ENCODE measurements at regions not wholly inside any gene's neighbourhood (a gene's known extent, or its start where the extent isn't known, plus 50 kb on each side); places are given as distances from the start of the nearest gene placed in this dataset.

DNA sequence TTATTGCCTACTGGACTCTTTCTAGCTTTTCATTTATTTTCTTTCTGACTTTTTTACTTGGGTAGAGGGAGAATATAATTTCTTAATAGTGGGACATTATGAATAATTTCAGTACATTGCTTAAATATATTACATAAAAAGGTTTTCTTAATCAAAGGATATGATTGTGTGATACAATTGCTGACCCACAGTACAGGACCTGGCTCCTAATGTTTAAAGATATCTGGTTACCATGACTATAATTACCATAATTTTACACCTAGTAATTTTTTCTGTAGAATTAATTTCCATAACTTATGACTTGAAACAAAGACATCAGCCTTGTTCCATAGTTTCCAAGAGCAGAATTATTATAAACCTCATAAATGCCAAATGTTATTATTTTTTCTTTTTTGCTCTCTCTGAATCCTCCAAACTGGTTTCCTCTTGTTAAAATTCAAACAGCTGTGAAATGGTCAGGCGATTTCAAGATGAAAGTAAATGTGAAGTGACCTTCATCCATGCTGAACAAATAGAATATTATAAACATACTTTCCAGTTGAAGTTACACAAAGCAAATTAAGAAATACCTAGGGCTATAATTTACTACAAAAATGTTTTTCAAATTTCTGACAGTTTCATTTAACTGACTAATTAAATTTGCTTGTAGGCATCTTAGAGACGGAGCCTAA, 301.2 kb upstream of the TYRP1 start:
- no peaks in the 10 kb centered on the region for H3K4me1 Mint-ChIP-seq (ENCODE audit: unreplicated experiment)
- no peak overlapping the region for H3K4me3 Mint-ChIP-seq (ENCODE audit: unreplicated experiment)
- DNase-seq (ENCODE audit: low spot score), result no peak
- no peak overlapping the region for H3K27ac Mint-ChIP-seq (ENCODE audit: unreplicated experiment)
- TF ChIP-seq, protein P1, sequence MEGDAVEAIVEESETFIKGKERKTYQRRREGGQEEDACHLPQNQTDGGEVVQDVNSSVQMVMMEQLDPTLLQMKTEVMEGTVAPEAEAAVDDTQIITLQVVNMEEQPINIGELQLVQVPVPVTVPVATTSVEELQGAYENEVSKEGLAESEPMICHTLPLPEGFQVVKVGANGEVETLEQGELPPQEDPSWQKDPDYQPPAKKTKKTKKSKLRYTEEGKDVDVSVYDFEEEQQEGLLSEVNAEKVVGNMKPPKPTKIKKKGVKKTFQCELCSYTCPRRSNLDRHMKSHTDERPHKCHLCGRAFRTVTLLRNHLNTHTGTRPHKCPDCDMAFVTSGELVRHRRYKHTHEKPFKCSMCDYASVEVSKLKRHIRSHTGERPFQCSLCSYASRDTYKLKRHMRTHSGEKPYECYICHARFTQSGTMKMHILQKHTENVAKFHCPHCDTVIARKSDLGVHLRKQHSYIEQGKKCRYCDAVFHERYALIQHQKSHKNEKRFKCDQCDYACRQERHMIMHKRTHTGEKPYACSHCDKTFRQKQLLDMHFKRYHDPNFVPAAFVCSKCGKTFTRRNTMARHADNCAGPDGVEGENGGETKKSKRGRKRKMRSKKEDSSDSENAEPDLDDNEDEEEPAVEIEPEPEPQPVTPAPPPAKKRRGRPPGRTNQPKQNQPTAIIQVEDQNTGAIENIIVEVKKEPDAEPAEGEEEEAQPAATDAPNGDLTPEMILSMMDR (IDR thresholded peaks at IDR 0.05; ENCODE audit: unreplicated experiment), result no peak
- H3K36me3 Mint-ChIP-seq (ENCODE audit: low read depth, unreplicated experiment), result no peaks in the 10 kb centered on the region
- no peaks in the 10 kb centered on the region for H3K9me3 Mint-ChIP-seq (ENCODE audit: unreplicated experiment)
- H3K27me3 Mint-ChIP-seq (ENCODE audit: unreplicated experiment), result no peaks in the 10 kb centered on the region

DNA sequence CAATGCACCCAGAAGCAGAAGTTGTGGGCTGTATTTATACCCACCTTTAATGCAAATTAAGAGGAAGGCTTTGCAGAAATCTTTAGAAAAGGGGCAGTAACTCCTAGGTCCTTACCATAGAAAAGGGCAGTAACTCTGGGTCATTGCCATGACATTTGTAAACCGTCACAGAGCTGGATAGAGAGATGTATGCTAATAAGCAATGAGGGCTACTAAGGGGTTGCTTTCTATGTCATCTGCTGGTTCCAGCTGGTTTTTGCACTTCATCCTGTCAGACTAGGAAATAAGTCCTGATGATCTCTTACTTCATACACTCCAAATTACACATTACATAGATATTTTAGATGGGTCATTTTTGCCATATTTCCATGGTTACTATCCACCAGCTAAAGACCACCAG, 299.1 kb upstream of the TYRP1 start:
- H3K4me3 Mint-ChIP-seq (ENCODE audit: unreplicated experiment), result no peak overlapping the region
- no peaks in the 10 kb centered on the region for H3K4me1 Mint-ChIP-seq (ENCODE audit: unreplicated experiment)
- no peak for DNase-seq (ENCODE audit: low spot score)
- H3K36me3 Mint-ChIP-seq (ENCODE audit: low read depth, unreplicated experiment), result no peaks in the 10 kb centered on the region
- TF ChIP-seq, protein P1 (IDR thresholded peaks at IDR 0.05; ENCODE audit: unreplicated experiment), result no peak
- H3K27ac Mint-ChIP-seq (ENCODE audit: unreplicated experiment), result no peak overlapping the region
- no peaks in the 10 kb centered on the region for H3K9me3 Mint-ChIP-seq (ENCODE audit: unreplicated experiment)
- no peaks in the 10 kb centered on the region for H3K27me3 Mint-ChIP-seq (ENCODE audit: unreplicated experiment)

DNA sequence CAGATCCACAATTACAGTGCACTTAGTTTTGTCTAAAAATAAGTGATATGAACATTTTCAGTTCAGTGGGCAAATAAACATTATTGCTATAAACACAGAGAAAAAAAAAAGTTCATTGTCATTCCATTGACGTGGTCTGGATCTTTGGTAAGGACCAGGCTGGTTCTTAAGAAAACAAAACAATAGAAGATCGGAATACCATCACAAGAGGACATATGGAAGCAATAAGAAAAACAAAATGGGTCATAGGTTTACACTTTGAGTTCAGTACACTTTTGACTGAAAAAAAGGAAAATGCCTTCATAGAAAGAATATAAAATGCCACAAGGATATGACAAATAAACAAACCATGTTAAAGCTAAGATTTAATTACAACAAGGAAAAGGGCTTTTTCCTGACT, 289.5 kb upstream of the TYRP1 start:
- TF ChIP-seq, protein P1 (IDR thresholded peaks at IDR 0.05; ENCODE audit: unreplicated experiment), result no peak
- Mint-ChIP-seq H3K36me3 (ENCODE audit: low read depth, unreplicated experiment) (no peaks in the 10 kb centered on the region), H3K9me3 (ENCODE audit: unreplicated experiment) (no peaks in the 10 kb centered on the region), H3K4me1 (ENCODE audit: unreplicated experiment) (no peaks in the 10 kb centered on the region), H3K27me3 (ENCODE audit: unreplicated experiment) (no peaks in the 10 kb centered on the region), H3K4me3 (ENCODE audit: unreplicated experiment) (no peak overlapping the region), H3K27ac (ENCODE audit: unreplicated experiment) (no peak overlapping the region)
- DNase-seq (ENCODE audit: low spot score), result no peak

DNA sequence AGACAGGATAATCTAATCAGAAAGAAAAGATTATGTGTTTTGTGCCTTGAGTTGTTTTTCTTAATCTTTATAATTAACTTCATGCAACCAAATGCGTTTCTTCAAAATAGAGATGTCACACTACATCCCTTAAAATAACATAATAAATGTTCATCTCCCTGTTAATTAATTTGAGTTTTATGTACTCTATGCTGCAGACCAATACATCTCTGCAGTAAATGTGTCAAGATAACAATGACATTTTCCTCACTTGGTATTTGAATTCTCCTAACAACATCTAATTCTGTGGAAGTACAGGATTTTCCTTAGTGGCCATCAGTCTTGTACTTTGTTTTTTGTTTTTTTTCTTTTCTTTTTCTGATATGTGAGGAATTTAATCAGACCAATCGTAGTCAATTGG, 279.2 kb upstream of the TYRP1 start:
- H3K4me1 Mint-ChIP-seq (ENCODE audit: unreplicated experiment), result peaks cover 10% of the 10 kb centered on the region
- no peak for DNase-seq (ENCODE audit: low spot score)
- TF ChIP-seq, protein P1 (IDR thresholded peaks at IDR 0.05; ENCODE audit: unreplicated experiment), result no peak
- H3K4me3 Mint-ChIP-seq (ENCODE audit: unreplicated experiment), result no peak overlapping the region
- H3K9me3 Mint-ChIP-seq (ENCODE audit: unreplicated experiment), result no peaks in the 10 kb centered on the region
- H3K36me3 Mint-ChIP-seq (ENCODE audit: low read depth, unreplicated experiment), result no peaks in the 10 kb centered on the region
- no peaks in the 10 kb centered on the region for H3K27me3 Mint-ChIP-seq (ENCODE audit: unreplicated experiment)
- no peak overlapping the region for H3K27ac Mint-ChIP-seq (ENCODE audit: unreplicated experiment)

DNA sequence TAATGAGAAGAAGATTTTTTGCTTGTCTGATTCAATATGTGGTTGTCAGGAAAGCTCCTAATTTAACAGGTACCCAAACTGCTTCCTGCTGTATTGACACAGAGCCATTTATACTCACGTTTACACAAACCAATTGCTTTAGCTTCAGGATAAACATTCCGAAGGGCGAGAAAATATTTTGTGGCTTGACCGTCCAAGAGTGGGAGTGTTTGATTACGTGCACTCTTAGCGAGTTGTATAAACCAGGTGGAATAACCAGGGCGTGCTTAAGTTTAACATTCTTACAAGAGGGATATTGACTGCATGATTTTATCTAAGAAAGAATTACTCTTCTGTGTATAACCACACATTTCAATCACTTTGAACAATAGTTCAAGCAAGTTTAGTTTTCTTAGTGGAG, 278.7 kb upstream of the TYRP1 start:
- TF ChIP-seq, protein P1 (IDR thresholded peaks at IDR 0.05; ENCODE audit: unreplicated experiment), result no peak
- Mint-ChIP-seq H3K27ac (ENCODE audit: unreplicated experiment) (no peak overlapping the region), H3K9me3 (ENCODE audit: unreplicated experiment) (no peaks in the 10 kb centered on the region), H3K4me3 (ENCODE audit: unreplicated experiment) (no peak overlapping the region), H3K36me3 (ENCODE audit: low read depth, unreplicated experiment) (no peaks in the 10 kb centered on the region), H3K4me1 (ENCODE audit: unreplicated experiment) (peaks cover 10% of the 10 kb centered on the region), H3K27me3 (ENCODE audit: unreplicated experiment) (no peaks in the 10 kb centered on the region)
- no peak for DNase-seq (ENCODE audit: low spot score)
